Activated CD4-positive, alpha-beta T cell treated with anti-CD3 and anti-CD28 coated beads for 36 hours (primary cell): ENCODE measurements at regions not wholly inside any gene's neighbourhood (a gene's known extent, or its start where the extent isn't known, plus 50 kb on each side); places are given as distances from the start of the nearest gene placed in this dataset.
"Not testable (repeated sequence)": the region's sequence is repeated elsewhere in the genome, so short reads cannot be mapped to it uniquely, and the experiment has no call there.

ENCODE experiments used
- ATAC-seq: fragments of 200-7000 bp; cut with Tn5 transposase; one replicate; pipeline ENCODE4 v1.10.0; 2021; ENCODE audit warnings: mild to moderate bottlenecking, moderate library complexity
- CTCF ChIA-PET: fragments of 350-600 bp; sonication (Branson Sonifier 250); formaldehyde crosslinking; loops from one replicate; lab custom pipeline; 2021; ENCODE audit warnings: antibody characterized with exemption; lab: Charles Lee
- POLR2A ChIA-PET: fragments of 350-600 bp; sonication (Branson Sonifier 250); formaldehyde crosslinking; loops from one replicate; lab custom pipeline; 2021; ENCODE audit warnings: antibody characterized with exemption, inconsistent platforms; lab: Charles Lee
- DNase-seq: peaks from one replicate; pipeline ENCODE4 v3.0.0-alpha.2; 2020
- H3K27ac Mint-ChIP-seq: one replicate; pipeline ENCODE4 v1.8.0; 2021; ENCODE audit warnings: mixed read lengths
- H3K27me3 Mint-ChIP-seq: one replicate; pipeline ENCODE4 v1.8.0; 2021; ENCODE audit warnings: mixed read lengths
- H3K36me3 Mint-ChIP-seq: one replicate; pipeline ENCODE4 v1.8.0; 2021; ENCODE audit warnings: low read depth, mixed read lengths
- H3K4me1 Mint-ChIP-seq: one replicate; pipeline ENCODE4 v1.8.0; 2021; ENCODE audit warnings: mixed read lengths
- H3K4me3 Mint-ChIP-seq: one replicate; pipeline ENCODE4 v1.8.0; 2021; ENCODE audit warnings: mild to moderate bottlenecking, moderate library complexity, mixed read lengths
- H3K9me3 Mint-ChIP-seq: one replicate; pipeline ENCODE4 v1.8.0; 2021; ENCODE audit warnings: low read depth, mixed read lengths
- intact Hi-C, 2 experiments: fragments of 100-400 bp; cut with DNase I in 1 of 2; cut with micrococcal nuclease in 1 of 2; formaldehyde crosslinking; loops; one replicate each; pipeline versions ENCODE4 v1.14.2 to v1.15.1; 2022 to 2024; cut with DNase I, micrococcal nuclease

- ATAC-seq, POLR2A ChIA-PET, DNase-seq, CTCF ChIA-PET, H3K4me1 Mint-ChIP-seq, intact Hi-C loops, H3K9me3 Mint-ChIP-seq, H3K36me3 Mint-ChIP-seq, H3K4me3 Mint-ChIP-seq, H3K27ac Mint-ChIP-seq, H3K27me3 Mint-ChIP-seq: not testable (repeated sequence)
Observed at GRCh38 chr10:38292560-38292959, 198.4 kb downstream of the ZNF37A start.

DNA sequence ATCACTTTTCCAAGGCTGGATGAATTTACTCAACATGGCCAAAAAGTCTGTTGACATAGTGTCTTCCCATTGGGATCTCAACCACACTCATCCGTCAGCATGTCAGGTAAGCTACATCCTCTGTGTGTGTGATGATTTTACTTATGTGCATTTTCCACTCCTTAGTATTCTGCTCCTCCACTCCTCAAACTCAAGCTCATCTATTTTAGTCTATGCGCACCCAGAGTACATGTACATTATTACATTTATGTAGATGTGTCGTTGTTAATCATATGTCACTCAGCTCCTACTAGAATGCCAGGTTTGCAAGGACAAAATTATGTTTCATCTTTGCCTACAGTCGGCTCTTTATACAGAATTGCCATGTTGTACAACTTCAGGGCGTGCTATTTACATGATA is 216.0 kb downstream of the ZNF37A start:
- ATAC-seq, H3K9me3 Mint-ChIP-seq, DNase-seq, intact Hi-C loops, CTCF ChIA-PET, POLR2A ChIA-PET, H3K36me3 Mint-ChIP-seq, H3K27me3 Mint-ChIP-seq, H3K27ac Mint-ChIP-seq, H3K4me3 Mint-ChIP-seq, H3K4me1 Mint-ChIP-seq: not testable (repeated sequence)

GRCh38 chr10:38315090-38315805 is 221.1 kb downstream of the ZNF37A start:
- ATAC-seq, H3K4me1 Mint-ChIP-seq, DNase-seq, H3K4me3 Mint-ChIP-seq, H3K9me3 Mint-ChIP-seq, H3K27me3 Mint-ChIP-seq, H3K36me3 Mint-ChIP-seq, H3K27ac Mint-ChIP-seq, POLR2A ChIA-PET, intact Hi-C loops, CTCF ChIA-PET: not testable (repeated sequence)

- DNase-seq, H3K27me3 Mint-ChIP-seq, CTCF ChIA-PET, H3K36me3 Mint-ChIP-seq, H3K27ac Mint-ChIP-seq, ATAC-seq, intact Hi-C loops, H3K4me3 Mint-ChIP-seq, POLR2A ChIA-PET, H3K4me1 Mint-ChIP-seq, H3K9me3 Mint-ChIP-seq: not testable (repeated sequence)
Observed at GRCh38 chr10:38321393-38321792, 227.3 kb downstream of the ZNF37A start.

DNA sequence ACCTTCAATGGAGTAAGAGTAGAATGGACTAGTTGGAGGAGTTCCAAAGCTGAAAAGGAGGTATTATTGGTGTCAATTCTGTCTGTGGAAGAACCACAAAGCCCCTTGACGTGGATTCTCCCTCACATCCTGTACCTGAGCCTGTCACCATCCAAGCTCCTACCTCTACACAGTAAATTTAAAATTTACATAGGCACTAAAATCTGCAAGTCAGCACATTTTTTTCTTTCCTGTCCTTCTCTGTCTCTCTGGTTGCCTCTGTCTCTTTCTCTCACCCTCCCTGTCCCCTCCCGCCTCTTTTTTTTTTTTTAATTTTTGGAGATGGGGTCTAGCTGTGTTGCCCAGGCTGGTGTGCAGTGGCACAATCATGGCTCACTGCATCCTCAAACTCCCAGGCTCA is 236.2 kb downstream of the ZNF37A start:
- H3K27me3 Mint-ChIP-seq, ATAC-seq, intact Hi-C loops, H3K36me3 Mint-ChIP-seq, H3K9me3 Mint-ChIP-seq, DNase-seq, H3K4me3 Mint-ChIP-seq, CTCF ChIA-PET, H3K4me1 Mint-ChIP-seq, POLR2A ChIA-PET, H3K27ac Mint-ChIP-seq: not testable (repeated sequence)

DNA sequence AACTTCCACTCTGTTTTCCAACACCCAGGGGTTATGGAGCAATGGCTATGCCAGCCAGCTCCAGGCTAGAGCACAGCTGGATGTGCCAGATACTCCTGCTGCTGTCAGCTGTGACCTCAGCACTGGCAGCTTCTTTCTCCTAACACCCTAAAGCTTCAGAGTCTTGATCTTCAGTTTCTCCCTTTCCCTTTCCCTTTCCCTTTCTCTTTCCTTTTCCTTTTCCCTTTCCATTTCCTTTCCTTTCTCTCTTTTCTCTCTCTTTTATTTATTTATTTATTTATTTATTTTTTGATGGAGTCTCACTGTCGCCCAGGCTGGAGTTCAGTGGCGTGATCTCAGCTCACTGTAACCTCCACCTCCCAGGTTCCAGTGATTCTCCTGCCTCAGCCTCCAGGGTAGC is 237.0 kb downstream of the ZNF37A start:
- H3K36me3 Mint-ChIP-seq, CTCF ChIA-PET, DNase-seq, H3K27me3 Mint-ChIP-seq, H3K4me1 Mint-ChIP-seq, POLR2A ChIA-PET, ATAC-seq, H3K9me3 Mint-ChIP-seq, H3K27ac Mint-ChIP-seq, intact Hi-C loops, H3K4me3 Mint-ChIP-seq: not testable (repeated sequence)

- ATAC-seq, H3K4me1 Mint-ChIP-seq, H3K36me3 Mint-ChIP-seq, CTCF ChIA-PET, H3K27me3 Mint-ChIP-seq, H3K9me3 Mint-ChIP-seq, POLR2A ChIA-PET, DNase-seq, intact Hi-C loops, H3K4me3 Mint-ChIP-seq, H3K27ac Mint-ChIP-seq: not testable (repeated sequence)
Observed at GRCh38 chr10:38333699-38334098, 239.6 kb downstream of the ZNF37A start.

GRCh38 chr10:38350645-38351044 is 256.5 kb downstream of the ZNF37A start:
- POLR2A ChIA-PET, ATAC-seq, CTCF ChIA-PET, H3K4me3 Mint-ChIP-seq, H3K9me3 Mint-ChIP-seq, H3K4me1 Mint-ChIP-seq, H3K36me3 Mint-ChIP-seq, H3K27ac Mint-ChIP-seq, DNase-seq: not testable (repeated sequence)
- H3K27me3 Mint-ChIP-seq: peaks cover 17% of the 10 kb centered on the region
- intact Hi-C loops: loop anchor here in 1 of 2 experiments (10.0 kb wide), 1 partner anchor 496 kb away; the partner anchor contains the start of gene ZNF248

DNA sequence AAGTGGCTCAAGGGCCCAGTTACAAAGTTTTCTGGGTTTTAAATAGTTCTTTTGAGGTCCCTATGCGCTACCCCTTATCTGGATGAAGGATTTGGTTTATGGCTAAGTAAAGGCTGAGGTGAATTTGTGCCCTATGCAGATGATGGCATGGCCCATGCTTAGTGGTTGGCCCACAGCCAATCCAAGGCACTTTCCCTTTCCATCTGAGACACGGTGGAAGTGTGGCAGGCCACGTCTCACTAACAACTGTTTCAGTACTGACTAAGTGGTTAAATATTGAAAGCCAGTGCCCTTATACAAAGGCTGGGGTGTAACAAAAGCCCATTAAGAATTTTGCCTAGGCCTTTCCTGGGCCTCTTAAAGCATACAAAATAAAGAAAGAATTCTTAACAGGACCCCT is 260.3 kb downstream of the ZNF37A start:
- POLR2A ChIA-PET, H3K27ac Mint-ChIP-seq, H3K4me3 Mint-ChIP-seq, ATAC-seq, H3K36me3 Mint-ChIP-seq, H3K4me1 Mint-ChIP-seq, H3K27me3 Mint-ChIP-seq, H3K9me3 Mint-ChIP-seq, CTCF ChIA-PET: not testable (repeated sequence)
- DNase-seq: peak; percentile 52
- intact Hi-C loops: loop anchor here in 1 of 2 experiments (10.0 kb wide), 1 partner anchor 500 kb away; the partner anchor contains the start of gene ZNF248

- H3K4me1 Mint-ChIP-seq, H3K9me3 Mint-ChIP-seq, CTCF ChIA-PET, POLR2A ChIA-PET, H3K36me3 Mint-ChIP-seq, H3K27me3 Mint-ChIP-seq: not testable (repeated sequence)
- Mint-ChIP-seq H3K27ac (peak overlapping the region; percentile 98), H3K4me3 (peak overlapping the region; percentile 90)
- peak; percentile 99 for ATAC-seq
- intact Hi-C loops: loop anchor here (2.0 to 10.0 kb wide), 3 partner anchors 47 to 501 kb away; partner anchors contain the start of genes ZNF248 (in 1 of the 2) and ZNF25 (in 1 of the 2)
- DNase-seq: peak; percentile 87
Observed at GRCh38 chr10:38355911-38356526, 261.9 kb downstream of the ZNF37A start.

- ATAC-seq: peak; percentile 40
- Mint-ChIP-seq H3K27ac (peak overlapping the region; percentile 98), H3K36me3 (peaks cover 10% of the 10 kb centered on the region), H3K4me3 (peak overlapping the region; percentile 90)
- peak; percentile 9 for DNase-seq
- H3K27me3 Mint-ChIP-seq, CTCF ChIA-PET, H3K4me1 Mint-ChIP-seq, POLR2A ChIA-PET, H3K9me3 Mint-ChIP-seq: not testable (repeated sequence)
- intact Hi-C loops: loop anchor here (2.0 to 10.0 kb wide), 3 partner anchors 46 to 502 kb away; partner anchors contain the start of genes ZNF248 (in 1 of the 2) and ZNF25 (in 1 of the 2)
Observed at GRCh38 chr10:38356527-38356926, 262.4 kb downstream of the ZNF37A start.

GRCh38 chr10:38362514-38362913 is 268.4 kb downstream of the ZNF37A start:
- H3K4me3 Mint-ChIP-seq, H3K9me3 Mint-ChIP-seq, CTCF ChIA-PET, DNase-seq, H3K27me3 Mint-ChIP-seq, ATAC-seq, H3K27ac Mint-ChIP-seq, POLR2A ChIA-PET: not testable (repeated sequence)
- Mint-ChIP-seq H3K36me3 (peaks cover 39% of the 10 kb centered on the region), H3K4me1 (peaks cover 21% of the 10 kb centered on the region)
- intact Hi-C loops: loop anchor here in 1 of 2 experiments (5.0 kb wide), 1 partner anchor 505 kb away; the partner anchor contains the start of gene ZNF248
